Panc1 (cell line): ENCODE measurements at regions not wholly inside any gene's neighbourhood (a gene's known extent, or its start where the extent isn't known, plus 50 kb on each side); places are given as distances from the start of the nearest gene placed in this dataset.

Source experiments
- CTCF ChIP-seq: fragments of 450-650 bp; IDR thresholded peaks from 2 replicates; pipeline ENCODE4 v1.5.1; 2017; ENCODE audit warnings: mild to moderate bottlenecking
- REST ChIP-seq, 2 experiments: IDR thresholded peaks; 2 replicates each; pipeline ENCODE4 v1.6.1; 2011 to 2012; ENCODE audit warnings: low read depth in 2 of 2, control low read depth in 1 of 2, low read length in 1 of 2, mild to moderate bottlenecking in 1 of 2, moderate library complexity in 1 of 2; ENCODE audit not compliant: insufficient read depth in 1 of 2

- TF ChIP-seq CTCF (no peak), REST (IDR thresholded peaks at IDR 0.05; ENCODE audit: insufficient read depth in 1 of 2, low read depth in 2 of 2, low read length in 1 of 2) (no peak)
Measured at GRCh38 chr13:59494151-59494550, 669.6 kb downstream of the DIAPH3 start.
